HL-60 (cell line): ENCODE measurements at regions not wholly inside any gene's neighbourhood (a gene's known extent, or its start where the extent isn't known, plus 50 kb on each side); places are given as distances from the start of the nearest gene placed in this dataset.

Source experiments
- DNase-seq, 2 experiments: peaks; one replicate each; pipeline ENCODE4 v3.0.0-alpha.2; 2010 to 2020; ENCODE audit warnings: low read depth in 1 of 2, low spot score in 1 of 2
- H3K27ac ChIP-seq: fragments of 250-450 bp; sonication (Bioruptor Pico); replicated peaks from 2 replicates; pipeline ENCODE4 v1.5.1; 2020; ENCODE audit warnings: mild to moderate bottlenecking, moderate library complexity
- H3K27me3 ChIP-seq: fragments of 250-450 bp; sonication (Bioruptor Pico); 2 replicates; pipeline ENCODE4 v1.5.1; 2021; ENCODE audit warnings: mild to moderate bottlenecking, moderate library complexity; ENCODE audit not compliant: insufficient read depth, poor library complexity, severe bottlenecking
- H3K4me3 ChIP-seq: replicated peaks from 2 replicates; pipeline ENCODE4 v1.5.1; 2011; ENCODE audit warnings: mild to moderate bottlenecking, control low read depth, low read length; ENCODE audit not compliant: insufficient read depth
- GABPA ChIP-seq: IDR thresholded peaks from 2 replicates; pipeline ENCODE4 v1.6.1; 2012; ENCODE audit warnings: low read depth
- POLR2AphosphoS5 ChIP-seq: IDR thresholded peaks from 2 replicates; pipeline ENCODE4 v1.6.1; 2012; ENCODE audit warnings: low read depth
- REST ChIP-seq: IDR thresholded peaks from 2 replicates; pipeline ENCODE4 v1.6.1; 2012; ENCODE audit warnings: low read depth; ENCODE audit not compliant: insufficient replicate concordance
- SPI1 ChIP-seq: IDR thresholded peaks from 2 replicates; pipeline ENCODE4 v1.6.1; 2012; ENCODE audit warnings: low read depth, mild to moderate bottlenecking, borderline replicate concordance
- TF ChIP-seq, protein P1 (sequence below): IDR thresholded peaks from one replicate; pipeline ENCODE4 v1.5.1; 2011; ENCODE audit warnings: low read length, control low read depth, inconsistent platforms; ENCODE audit not compliant: insufficient read depth

DNA sequence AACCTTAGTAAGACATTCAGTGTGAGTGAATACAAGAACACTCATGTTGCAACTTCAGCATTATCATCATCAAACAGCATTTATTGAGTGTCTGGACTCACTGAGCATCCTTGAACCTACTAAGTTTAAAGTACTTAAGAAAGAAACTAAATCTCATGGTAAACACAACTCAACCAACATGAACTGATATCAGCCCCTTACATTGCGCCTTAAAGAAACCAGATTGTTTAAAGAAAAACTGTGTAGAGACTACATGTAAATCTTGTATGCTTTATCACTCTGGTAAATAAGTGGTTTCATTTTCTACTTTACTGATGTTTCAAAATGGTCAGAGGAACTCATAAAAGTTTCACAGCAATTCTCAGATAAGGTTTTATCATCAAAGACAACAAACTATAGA, 157.5 kb upstream of the FERD3L start:
- no peaks in the 10 kb centered on the region for H3K27me3 ChIP-seq
- no peak overlapping the region for H3K4me3 ChIP-seq
- DNase-seq = no peak
- H3K27ac ChIP-seq = no peak overlapping the region
- TF ChIP-seq, protein P1, sequence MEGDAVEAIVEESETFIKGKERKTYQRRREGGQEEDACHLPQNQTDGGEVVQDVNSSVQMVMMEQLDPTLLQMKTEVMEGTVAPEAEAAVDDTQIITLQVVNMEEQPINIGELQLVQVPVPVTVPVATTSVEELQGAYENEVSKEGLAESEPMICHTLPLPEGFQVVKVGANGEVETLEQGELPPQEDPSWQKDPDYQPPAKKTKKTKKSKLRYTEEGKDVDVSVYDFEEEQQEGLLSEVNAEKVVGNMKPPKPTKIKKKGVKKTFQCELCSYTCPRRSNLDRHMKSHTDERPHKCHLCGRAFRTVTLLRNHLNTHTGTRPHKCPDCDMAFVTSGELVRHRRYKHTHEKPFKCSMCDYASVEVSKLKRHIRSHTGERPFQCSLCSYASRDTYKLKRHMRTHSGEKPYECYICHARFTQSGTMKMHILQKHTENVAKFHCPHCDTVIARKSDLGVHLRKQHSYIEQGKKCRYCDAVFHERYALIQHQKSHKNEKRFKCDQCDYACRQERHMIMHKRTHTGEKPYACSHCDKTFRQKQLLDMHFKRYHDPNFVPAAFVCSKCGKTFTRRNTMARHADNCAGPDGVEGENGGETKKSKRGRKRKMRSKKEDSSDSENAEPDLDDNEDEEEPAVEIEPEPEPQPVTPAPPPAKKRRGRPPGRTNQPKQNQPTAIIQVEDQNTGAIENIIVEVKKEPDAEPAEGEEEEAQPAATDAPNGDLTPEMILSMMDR = no peak

- TF ChIP-seq SPI1 = no peak
- TF ChIP-seq GABPA = no peak
- no peak for TF ChIP-seq REST
- TF ChIP-seq POLR2AphosphoS5 = no peak
- TF ChIP-seq, protein P1 = no peak
- Histone ChIP-seq H3K4me3 (no peak overlapping the region), H3K27ac (no peak overlapping the region), H3K27me3 (no peaks in the 10 kb centered on the region)
- no peak for DNase-seq
These were observed 151.4 kb upstream of the FERD3L start for GRCh38 chr7:19296617-19297016.

DNA sequence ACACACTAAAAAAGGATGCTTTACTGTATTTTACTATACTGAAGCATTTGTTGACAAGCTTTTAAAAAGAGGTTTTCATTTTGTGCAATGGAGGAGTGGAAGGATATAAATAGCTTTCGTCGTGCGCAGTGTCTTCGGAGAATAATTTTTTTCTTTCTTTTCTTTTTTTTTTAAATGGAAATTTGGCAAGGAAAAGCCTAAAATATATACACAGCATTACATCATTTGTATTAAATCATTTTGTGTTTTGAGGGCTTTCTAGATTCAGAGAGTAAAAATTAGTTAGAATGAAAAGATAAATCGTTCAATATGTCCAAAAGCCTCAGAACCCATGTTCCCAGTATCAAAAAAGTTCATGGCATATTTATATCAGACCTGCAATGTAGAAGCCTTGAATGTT, 150.2 kb upstream of the FERD3L start:
- Histone ChIP-seq H3K4me3 (no peak overlapping the region), H3K27ac (no peak overlapping the region), H3K27me3 (no peaks in the 10 kb centered on the region)
- no peak for DNase-seq
- TF ChIP-seq GABPA (no peak), POLR2AphosphoS5 (no peak), SPI1 (no peak), REST (no peak)
- TF ChIP-seq, protein P1 = no peak

- no peak for DNase-seq
- no peak overlapping the region for H3K27ac ChIP-seq
These were observed 149.4 kb upstream of the FERD3L start for GRCh38 chr7:19294619-19295018.

More at GRCh38 chr7:19294619-19295018, 149.4 kb upstream of the FERD3L start:
- no peak for TF ChIP-seq REST
- no peak for TF ChIP-seq POLR2AphosphoS5
- no peak for TF ChIP-seq GABPA
- TF ChIP-seq, protein P1 = no peak
- TF ChIP-seq SPI1 = no peak
- Histone ChIP-seq H3K27me3 (no peaks in the 10 kb centered on the region), H3K4me3 (no peak overlapping the region)
